Ishikawa (cell line): ENCODE measurements at regions not wholly inside any gene's neighbourhood (a gene's known extent, or its start where the extent isn't known, plus 50 kb on each side); places are given as distances from the start of the nearest gene placed in this dataset.

Experiments used
- CEBPB ChIP-seq: IDR thresholded peaks from 2 replicates; pipeline ENCODE4 v1.6.1; 2012
- CREB1 ChIP-seq: IDR thresholded peaks from 2 replicates; pipeline ENCODE4 v1.6.1; 2012; ENCODE audit warnings: low read depth
- EGR1 ChIP-seq: IDR thresholded peaks from 2 replicates; pipeline ENCODE4 v1.6.1; 2012
- EP300 ChIP-seq: IDR thresholded peaks from 2 replicates; pipeline ENCODE4 v1.6.1; 2012; ENCODE audit warnings: borderline replicate concordance
- FOXM1 ChIP-seq: IDR thresholded peaks from 2 replicates; pipeline ENCODE4 v1.6.1; 2012; ENCODE audit warnings: low read depth, borderline replicate concordance
- NFIC ChIP-seq: IDR thresholded peaks from 2 replicates; pipeline ENCODE4 v1.6.1; 2012
- RAD21 ChIP-seq: IDR thresholded peaks from 2 replicates; pipeline ENCODE4 v1.6.1; 2012; ENCODE audit warnings: low read depth
- REST ChIP-seq: IDR thresholded peaks from 2 replicates; pipeline ENCODE4 v1.6.1; 2012; ENCODE audit warnings: low read depth, mild to moderate bottlenecking
- TAF1 ChIP-seq: IDR thresholded peaks from 2 replicates; pipeline ENCODE4 v1.6.1; 2012; ENCODE audit warnings: low read depth, mild to moderate bottlenecking
- TCF12 ChIP-seq: IDR thresholded peaks from 2 replicates; pipeline ENCODE4 v1.6.1; 2012; ENCODE audit warnings: low read depth
- TEAD4 ChIP-seq: IDR thresholded peaks from 2 replicates; pipeline ENCODE4 v1.6.1; 2012
- USF1 ChIP-seq: IDR thresholded peaks from 2 replicates; pipeline ENCODE4 v1.6.1; 2012
- YY1 ChIP-seq: IDR thresholded peaks from 2 replicates; pipeline ENCODE4 v1.6.1; 2012; ENCODE audit warnings: low read depth
- ZBTB7A ChIP-seq: IDR thresholded peaks from 2 replicates; pipeline ENCODE4 v1.6.1; 2012; ENCODE audit warnings: low read depth
- TF ChIP-seq, protein P1 (sequence below): IDR thresholded peaks from 2 replicates; pipeline ENCODE4 v1.6.1; 2012

- TF ChIP-seq, protein P1, sequence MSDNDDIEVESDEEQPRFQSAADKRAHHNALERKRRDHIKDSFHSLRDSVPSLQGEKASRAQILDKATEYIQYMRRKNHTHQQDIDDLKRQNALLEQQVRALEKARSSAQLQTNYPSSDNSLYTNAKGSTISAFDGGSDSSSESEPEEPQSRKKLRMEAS = no peak
- no peak for TF ChIP-seq NFIC
Observed at GRCh38 chr12:104906695-104907094, 51.4 kb downstream of the SLC41A2 start.

DNA sequence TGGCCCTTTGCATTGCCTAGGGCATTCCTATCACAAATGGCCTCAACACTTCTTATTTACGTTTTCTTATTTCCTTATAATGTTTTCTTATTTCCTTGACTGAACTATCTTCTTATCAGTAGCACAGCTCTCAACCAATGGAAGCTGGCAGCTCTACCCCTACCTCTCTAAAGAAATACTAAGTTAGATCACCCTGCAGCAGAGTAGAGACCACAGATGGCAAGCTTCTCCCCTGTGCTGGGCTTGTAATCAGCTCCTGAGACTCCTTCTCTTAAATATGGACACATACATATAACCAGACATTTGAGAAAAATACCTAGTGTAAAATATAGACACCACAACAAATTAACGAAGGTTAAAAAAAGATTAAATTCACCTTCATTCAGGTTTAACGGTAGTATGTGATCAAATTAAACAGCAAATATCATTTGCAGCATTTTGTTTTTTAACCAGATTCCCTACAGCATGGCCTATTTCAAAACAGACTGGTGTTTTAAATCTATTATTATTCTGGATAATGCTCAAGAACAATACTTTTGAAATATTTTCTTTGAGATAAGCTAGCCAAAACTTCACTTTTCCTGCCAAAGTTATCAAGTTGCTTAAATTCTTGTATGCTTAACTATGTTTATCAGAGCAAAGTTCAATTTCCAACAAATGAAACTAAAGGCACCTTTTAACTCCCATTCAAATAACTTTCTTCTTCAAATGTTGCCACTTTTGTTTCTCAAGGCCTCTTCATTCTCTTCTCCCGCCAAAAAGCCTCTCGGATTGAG lies 54.3 kb downstream of the SLC41A2 start:
- TF ChIP-seq, protein P1 = no peak
- no peak for TF ChIP-seq USF1
- TF ChIP-seq EP300 = no peak
- no peak for TF ChIP-seq CREB1
- no peak for TF ChIP-seq REST
- no peak for TF ChIP-seq FOXM1
- TF ChIP-seq NFIC = no peak
- no peak for TF ChIP-seq YY1

- TF ChIP-seq NFIC (no peak), YY1 (no peak), USF1 (no peak), TCF12 (no peak), FOXM1 (no peak), RAD21 (no peak), EGR1 (no peak), TAF1 (no peak), TEAD4 (no peak), CEBPB (no peak)
- TF ChIP-seq, protein P1 = no peak
Observed at GRCh38 chr12:104902125-104902524, 56.0 kb downstream of the SLC41A2 start.

- TF ChIP-seq TEAD4 = no peak
- TF ChIP-seq RAD21 = no peak
Observed at GRCh38 chr12:104896710-104897109, 61.4 kb downstream of the SLC41A2 start.

GRCh38 chr12:104896146-104896545 lies 61.9 kb downstream of the SLC41A2 start:
- TF ChIP-seq NFIC (no peak), CREB1 (no peak), USF1 (no peak), RAD21 (no peak)

GRCh38 chr12:104895415-104895814 lies 62.7 kb downstream of the SLC41A2 start:
- no peak for TF ChIP-seq USF1
- no peak for TF ChIP-seq EP300
- no peak for TF ChIP-seq REST
- TF ChIP-seq TCF12 = no peak
- TF ChIP-seq FOXM1 = no peak
- TF ChIP-seq RAD21 = no peak
- TF ChIP-seq CEBPB = no peak
- TF ChIP-seq TAF1 = no peak
- no peak for TF ChIP-seq EGR1
- no peak for TF ChIP-seq TEAD4
- TF ChIP-seq CREB1 = no peak
- TF ChIP-seq YY1 = no peak
- no peak for TF ChIP-seq NFIC
- TF ChIP-seq, protein P1 = no peak
- no peak for TF ChIP-seq ZBTB7A
